ENCODE measurements at regions not wholly inside any gene's neighbourhood (a gene's known extent, or its start where the extent isn't known, plus 50 kb on each side); places are given as distances from the start of the nearest gene placed in this dataset.

DNA sequence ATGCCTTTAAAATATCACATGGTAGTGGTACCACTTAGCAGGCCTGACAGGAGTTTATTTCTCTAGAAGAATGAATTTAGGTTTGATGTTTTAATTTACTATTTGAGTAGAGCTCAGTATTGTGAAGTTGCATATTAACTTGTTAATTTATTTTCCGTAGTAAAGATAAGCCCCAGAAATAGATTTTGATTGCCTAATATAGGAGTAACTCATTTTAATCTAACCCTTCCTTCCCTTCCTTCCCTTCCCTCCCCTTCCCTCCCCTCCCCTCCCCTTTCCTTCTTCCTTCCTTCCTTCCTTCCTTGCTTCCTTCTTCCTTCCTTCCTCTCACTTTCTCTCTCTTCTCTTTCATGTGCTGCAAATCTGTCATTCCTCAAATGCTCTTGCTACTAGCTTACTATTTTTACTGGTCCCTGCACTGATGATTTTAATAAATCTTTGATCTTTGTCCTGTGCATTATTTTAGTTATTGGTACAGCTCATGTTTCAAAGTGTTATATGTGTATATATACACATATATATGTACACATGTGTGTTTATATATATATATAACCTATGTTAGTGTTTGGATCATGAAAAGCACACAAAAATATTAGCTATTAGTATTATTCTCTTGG is 862.6 kb upstream of the CNTNAP5 start:
- H3K27me3 ChIP-seq (replicated peaks; ENCODE audit: control insufficient read depth, insufficient read depth, low read length): no peaks in the 10 kb centered on the region
- DNase-seq: no peak
- Mint-ChIP-seq H3K27ac (ENCODE audit: unreplicated experiment) (no peak overlapping the region), H3K27me3 (ENCODE audit: insufficient read depth, unreplicated experiment) (no peaks in the 10 kb centered on the region), H3K9me3 (ENCODE audit: unreplicated experiment) (no peaks in the 10 kb centered on the region), H3K4me1 (ENCODE audit: low read depth, unreplicated experiment) (no peaks in the 10 kb centered on the region), H3K36me3 (ENCODE audit: insufficient read depth, unreplicated experiment) (no peaks in the 10 kb centered on the region), H3K4me3 (ENCODE audit: unreplicated experiment) (no peak overlapping the region)
- CTCF ChIA-PET: no interaction called here
- H3K4me3 ChIP-seq (ENCODE audit: low read depth, low read length): no peak overlapping the region
- no peaks in the 10 kb centered on the region for H3K9me3 ChIP-seq
- POLR2A ChIA-PET: no interaction called here
- H3K4me1 ChIP-seq: no peaks in the 10 kb centered on the region
- BruUV-seq (replicated peaks): no TSS peak
- TF ChIP-seq, protein P1, sequence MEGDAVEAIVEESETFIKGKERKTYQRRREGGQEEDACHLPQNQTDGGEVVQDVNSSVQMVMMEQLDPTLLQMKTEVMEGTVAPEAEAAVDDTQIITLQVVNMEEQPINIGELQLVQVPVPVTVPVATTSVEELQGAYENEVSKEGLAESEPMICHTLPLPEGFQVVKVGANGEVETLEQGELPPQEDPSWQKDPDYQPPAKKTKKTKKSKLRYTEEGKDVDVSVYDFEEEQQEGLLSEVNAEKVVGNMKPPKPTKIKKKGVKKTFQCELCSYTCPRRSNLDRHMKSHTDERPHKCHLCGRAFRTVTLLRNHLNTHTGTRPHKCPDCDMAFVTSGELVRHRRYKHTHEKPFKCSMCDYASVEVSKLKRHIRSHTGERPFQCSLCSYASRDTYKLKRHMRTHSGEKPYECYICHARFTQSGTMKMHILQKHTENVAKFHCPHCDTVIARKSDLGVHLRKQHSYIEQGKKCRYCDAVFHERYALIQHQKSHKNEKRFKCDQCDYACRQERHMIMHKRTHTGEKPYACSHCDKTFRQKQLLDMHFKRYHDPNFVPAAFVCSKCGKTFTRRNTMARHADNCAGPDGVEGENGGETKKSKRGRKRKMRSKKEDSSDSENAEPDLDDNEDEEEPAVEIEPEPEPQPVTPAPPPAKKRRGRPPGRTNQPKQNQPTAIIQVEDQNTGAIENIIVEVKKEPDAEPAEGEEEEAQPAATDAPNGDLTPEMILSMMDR (IDR thresholded peaks at IDR 0.05; ENCODE audit: insufficient read depth in 1 of 2, low read depth in 1 of 2, low read length in 1 of 2, severe bottlenecking in 1 of 2, unreplicated experiment in 1 of 2): no peak
- no peaks in the 10 kb centered on the region for H3K36me3 ChIP-seq (ENCODE audit: control insufficient read depth, insufficient read depth, low read length)
- intact Hi-C loops (cut with micrococcal nuclease; ENCODE audit: unreplicated experiment): no loop called here

DNA sequence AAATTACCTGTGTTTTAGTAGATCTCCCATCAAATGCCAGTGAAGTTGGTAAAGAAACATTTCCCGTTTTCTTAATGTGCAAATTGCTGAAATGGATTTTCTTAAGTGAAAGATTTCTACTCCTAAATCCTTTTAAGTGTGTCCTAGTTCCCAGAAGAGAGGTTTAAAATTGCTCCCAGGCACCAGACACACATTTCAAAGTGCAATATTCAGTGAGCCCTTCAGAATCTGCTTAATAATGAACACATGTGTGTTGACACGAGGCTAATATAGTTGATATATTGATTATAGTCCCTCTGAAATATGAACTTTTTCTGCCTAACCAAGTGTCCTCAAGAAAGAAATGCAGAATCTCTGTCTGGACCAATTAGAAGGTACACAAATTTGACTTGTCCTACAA is 861.7 kb upstream of the CNTNAP5 start:
- CTCF ChIA-PET: no interaction called here
- H3K27ac Mint-ChIP-seq (ENCODE audit: unreplicated experiment): no peak overlapping the region

DNA sequence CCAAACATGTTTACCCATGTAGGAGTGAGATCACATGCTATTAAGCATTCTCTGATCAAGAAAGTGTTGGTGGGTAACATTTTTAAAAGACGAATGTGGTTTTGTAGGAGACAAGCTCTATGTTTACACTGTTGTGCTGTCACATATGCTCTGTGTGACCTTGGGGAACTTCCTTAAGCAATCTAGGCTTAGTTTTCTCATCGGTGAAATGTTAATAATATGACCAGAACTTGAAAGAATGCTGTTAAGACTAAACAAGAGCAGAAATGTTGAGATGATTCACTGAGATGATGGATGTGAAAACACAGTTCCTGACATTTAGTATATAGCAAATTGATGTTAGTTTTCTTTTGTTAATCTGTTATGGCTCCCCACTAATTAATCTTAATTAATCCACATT is 860.9 kb upstream of the CNTNAP5 start:
- H3K9me3 ChIP-seq: no peaks in the 10 kb centered on the region
- POLR2A ChIA-PET: no interaction called here
- intact Hi-C loops (cut with micrococcal nuclease; ENCODE audit: unreplicated experiment): no loop called here
- Mint-ChIP-seq H3K27ac (ENCODE audit: unreplicated experiment) (no peak overlapping the region), H3K36me3 (ENCODE audit: insufficient read depth, unreplicated experiment) (no peaks in the 10 kb centered on the region), H3K9me3 (ENCODE audit: unreplicated experiment) (no peaks in the 10 kb centered on the region), H3K27me3 (ENCODE audit: insufficient read depth, unreplicated experiment) (no peaks in the 10 kb centered on the region), H3K4me3 (ENCODE audit: unreplicated experiment) (no peak overlapping the region), H3K4me1 (ENCODE audit: low read depth, unreplicated experiment) (no peaks in the 10 kb centered on the region)
- TF ChIP-seq, protein P1 (IDR thresholded peaks at IDR 0.05; ENCODE audit: insufficient read depth in 1 of 2, low read depth in 1 of 2, low read length in 1 of 2, severe bottlenecking in 1 of 2, unreplicated experiment in 1 of 2): no peak
- DNase-seq: no peak
- no peaks in the 10 kb centered on the region for H3K4me1 ChIP-seq
- CTCF ChIA-PET: no interaction called here
- no TSS peak for BruUV-seq (replicated peaks)
- no peak overlapping the region for H3K4me3 ChIP-seq (ENCODE audit: low read depth, low read length)
- H3K36me3 ChIP-seq (ENCODE audit: control insufficient read depth, insufficient read depth, low read length): no peaks in the 10 kb centered on the region
- H3K27me3 ChIP-seq (replicated peaks; ENCODE audit: control insufficient read depth, insufficient read depth, low read length): no peaks in the 10 kb centered on the region

More for the DNA sequence above, 861.7 kb upstream of the CNTNAP5 start:
- Histone ChIP-seq H3K27me3 (replicated peaks; ENCODE audit: control insufficient read depth, insufficient read depth, low read length) (no peaks in the 10 kb centered on the region), H3K9me3 (no peaks in the 10 kb centered on the region), H3K36me3 (ENCODE audit: control insufficient read depth, insufficient read depth, low read length) (no peaks in the 10 kb centered on the region), H3K4me3 (ENCODE audit: low read depth, low read length) (no peak overlapping the region), H3K4me1 (no peaks in the 10 kb centered on the region)
- TF ChIP-seq, protein P1 (IDR thresholded peaks at IDR 0.05; ENCODE audit: insufficient read depth in 1 of 2, low read depth in 1 of 2, low read length in 1 of 2, severe bottlenecking in 1 of 2, unreplicated experiment in 1 of 2): no peak
- H3K27me3 Mint-ChIP-seq (ENCODE audit: insufficient read depth, unreplicated experiment): no peaks in the 10 kb centered on the region
- no peak overlapping the region for H3K4me3 Mint-ChIP-seq (ENCODE audit: unreplicated experiment)
- no peaks in the 10 kb centered on the region for H3K4me1 Mint-ChIP-seq (ENCODE audit: low read depth, unreplicated experiment)
- intact Hi-C loops (cut with micrococcal nuclease; ENCODE audit: unreplicated experiment): no loop called here
- no peaks in the 10 kb centered on the region for H3K9me3 Mint-ChIP-seq (ENCODE audit: unreplicated experiment)
- no peak for DNase-seq
- POLR2A ChIA-PET: no interaction called here
- no TSS peak for BruUV-seq (replicated peaks)
- no peaks in the 10 kb centered on the region for H3K36me3 Mint-ChIP-seq (ENCODE audit: insufficient read depth, unreplicated experiment)
